H9 (cell line): ENCODE measurements at regions not wholly inside any gene's neighbourhood (a gene's known extent, or its start where the extent isn't known, plus 50 kb on each side); places are given as distances from the start of the nearest gene placed in this dataset.

ENCODE experiments used
- DNase-seq: peaks from one replicate; pipeline ENCODE4 v3.0.0-alpha.2; 2017
- H2AFZ ChIP-seq: one replicate; pipeline ENCODE4 v1.6.1; 2013; ENCODE audit warnings: mild to moderate bottlenecking, low read length, control low read depth, moderate library complexity
- H2AK5ac ChIP-seq: 2 replicates; pipeline ENCODE4 v1.6.1; 2013; ENCODE audit warnings: low read length, control low read depth, mixed read lengths; ENCODE audit not compliant: insufficient read length
- H2BK120ac ChIP-seq: one replicate; pipeline ENCODE4 v1.6.1; 2013; ENCODE audit warnings: low read depth, mild to moderate bottlenecking, low read length, control low read depth, inconsistent platforms; ENCODE audit not compliant: poor library complexity, severe bottlenecking
- H2BK12ac ChIP-seq: 2 replicates; pipeline ENCODE4 v1.6.1; 2013; ENCODE audit warnings: low read length, control low read depth, mixed read lengths, low read depth; ENCODE audit not compliant: insufficient read length
- H2BK15ac ChIP-seq: 2 replicates; pipeline ENCODE4 v1.6.1; 2013; ENCODE audit warnings: low read depth, low read length, control low read depth
- H2BK20ac ChIP-seq: one replicate; pipeline ENCODE4 v1.6.1; 2013; ENCODE audit warnings: low read depth, mild to moderate bottlenecking, low read length, control low read depth, inconsistent platforms; ENCODE audit not compliant: poor library complexity, severe bottlenecking
- H2BK5ac ChIP-seq: 2 replicates; pipeline ENCODE4 v1.6.1; 2013; ENCODE audit warnings: low read length, control low read depth, mixed read lengths; ENCODE audit not compliant: insufficient read length
- H3K14ac ChIP-seq: 2 replicates; pipeline ENCODE4 v1.6.1; 2013; ENCODE audit warnings: low read length, control low read depth; ENCODE audit not compliant: insufficient read depth
- H3K18ac ChIP-seq: 2 replicates; pipeline ENCODE4 v1.6.1; 2013; ENCODE audit warnings: low read depth, mild to moderate bottlenecking, mixed read lengths, low read length, control low read depth; ENCODE audit not compliant: insufficient read length
- H3K23ac ChIP-seq: 2 replicates; pipeline ENCODE4 v1.6.1; 2013; ENCODE audit warnings: low read length, control low read depth, mixed read lengths, low read depth; ENCODE audit not compliant: insufficient read length
- H3K23me2 ChIP-seq: 2 replicates; pipeline ENCODE4 v1.6.1; 2013; ENCODE audit warnings: low read depth, mild to moderate bottlenecking, mixed read lengths, low read length, control low read depth; ENCODE audit not compliant: insufficient read length, poor library complexity, severe bottlenecking
- H3K27ac ChIP-seq: 2 replicates; pipeline ENCODE4 v1.5.1; 2013; ENCODE audit warnings: low read length, control low read depth, mixed read lengths, low read depth; ENCODE audit not compliant: insufficient read length
- H3K27me3 ChIP-seq: 2 replicates; pipeline ENCODE4 v1.6.1; 2013; ENCODE audit warnings: low read length, control low read depth, inconsistent platforms; ENCODE audit not compliant: insufficient read depth
- H3K4ac ChIP-seq: 2 replicates; pipeline ENCODE4 v1.6.1; 2013; ENCODE audit warnings: low read depth, mild to moderate bottlenecking, control low read depth, inconsistent platforms, low read length, moderate library complexity
- H3K4me1 ChIP-seq: 2 replicates; pipeline ENCODE4 v1.6.1; 2013; ENCODE audit warnings: low read length, control low read depth, inconsistent platforms; ENCODE audit not compliant: insufficient read depth
- H3K4me2 ChIP-seq: 2 replicates; pipeline ENCODE4 v1.6.1; 2013; ENCODE audit warnings: low read length, control low read depth, mixed read lengths; ENCODE audit not compliant: insufficient read length, insufficient read depth
- H3K56ac ChIP-seq: 2 replicates; pipeline ENCODE4 v1.6.1; 2013; ENCODE audit warnings: low read depth, mild to moderate bottlenecking, mixed read lengths, low read length, control low read depth; ENCODE audit not compliant: insufficient read length
- H3K79me1 ChIP-seq: 2 replicates; pipeline ENCODE4 v1.6.1; 2013; ENCODE audit warnings: low read depth, mild to moderate bottlenecking, moderate library complexity, low read length, control low read depth, inconsistent platforms; ENCODE audit not compliant: insufficient read depth, poor library complexity, severe bottlenecking
- H3K79me2 ChIP-seq: 2 replicates; pipeline ENCODE4 v1.6.1; 2013; ENCODE audit warnings: low read length, control low read depth, inconsistent platforms; ENCODE audit not compliant: insufficient read depth
- H3K9ac ChIP-seq: 2 replicates; pipeline ENCODE4 v1.6.1; 2013; ENCODE audit warnings: low read length, control low read depth, mixed read lengths; ENCODE audit not compliant: insufficient read length; ENCODE audit errors: extremely low read depth
- H3K9me3 ChIP-seq: one replicate; pipeline ENCODE4 v1.6.1; 2013; ENCODE audit warnings: low read depth, low read length, inconsistent platforms; ENCODE audit not compliant: control insufficient read depth
- H3T11ph ChIP-seq: one replicate; pipeline ENCODE4 v1.6.1; 2013; ENCODE audit warnings: mild to moderate bottlenecking, low read length, control low read depth, inconsistent platforms
- H4K20me1 ChIP-seq: one replicate; pipeline ENCODE4 v1.6.1; 2013; ENCODE audit not compliant: control insufficient read depth, insufficient read length, insufficient read depth
- H4K5ac ChIP-seq: 2 replicates; pipeline ENCODE4 v1.6.1; 2013; ENCODE audit warnings: low read depth, mild to moderate bottlenecking, mixed read lengths, low read length, control low read depth; ENCODE audit not compliant: insufficient read length
- H4K8ac ChIP-seq: replicated peaks from 2 replicates; pipeline ENCODE4 v1.6.1; 2013; ENCODE audit warnings: low read length, control low read depth, mixed read lengths, low read depth; ENCODE audit not compliant: insufficient read length
- H4K91ac ChIP-seq: 2 replicates; pipeline ENCODE4 v1.6.1; 2013; ENCODE audit warnings: low read depth, mild to moderate bottlenecking, moderate library complexity, mixed read lengths, low read length, control low read depth; ENCODE audit not compliant: insufficient read length
- H3K27ac Mint-ChIP-seq, 3 experiments: 2 replicates in 2 of 3; 3 replicates in 1 of 3; pipeline ENCODE4 v1.8.0; 2020 to 2021; ENCODE audit warnings: mixed read lengths in 3 of 3, mild to moderate bottlenecking in 1 of 3, moderate library complexity in 1 of 3
- H3K27me3 Mint-ChIP-seq: 2 replicates; pipeline ENCODE4 v1.8.0; 2021; ENCODE audit warnings: low read depth, mild to moderate bottlenecking, moderate library complexity, mixed read lengths
- H3K36me3 Mint-ChIP-seq, 3 experiments: 2 replicates in 2 of 3; 3 replicates in 1 of 3; pipeline ENCODE4 v1.8.0; 2020 to 2021; ENCODE audit warnings: low read depth in 3 of 3, mixed read lengths in 3 of 3; ENCODE audit not compliant: insufficient read depth in 1 of 3
- H3K4me1 Mint-ChIP-seq, 2 experiments: 2 replicates each; pipeline ENCODE4 v1.8.0; 2020; ENCODE audit warnings: mixed read lengths in 2 of 2
- H3K4me3 Mint-ChIP-seq, 2 experiments: 2 replicates in 1 of 2; 3 replicates in 1 of 2; pipeline ENCODE4 v1.8.0; 2020 to 2021; ENCODE audit warnings: mild to moderate bottlenecking in 2 of 2, mixed read lengths in 2 of 2, moderate library complexity in 1 of 2
- H3K9me3 Mint-ChIP-seq, 2 experiments: 2 replicates in 1 of 2; 3 replicates in 1 of 2; pipeline ENCODE4 v1.8.0; 2020; ENCODE audit warnings: mild to moderate bottlenecking in 2 of 2, mixed read lengths in 2 of 2, moderate library complexity in 1 of 2
- CTCF ChIP-seq: fragments of 200-600 bp; sonication (generic); conservative IDR thresholded peaks from 3 replicates; pipeline ENCODE4 v1.8.0; 2021; ENCODE audit warnings: antibody characterized with exemption, mild to moderate bottlenecking

- H3K23ac ChIP-seq: no peak overlapping the region
- no peak overlapping the region for H2AFZ ChIP-seq
- no peak for TF ChIP-seq CTCF
- H3K4me2 ChIP-seq: no peak overlapping the region
- H3K4ac ChIP-seq: no peak overlapping the region
- Mint-ChIP-seq H3K4me3 (no peak overlapping the region), H3K36me3 (peaks cover 11 to 37% (median 14%) of the 10 kb centered on the region in 3 experiments), H3K27ac (no peak overlapping the region), H3K4me1 (no peaks in the 10 kb centered on the region), H3K27me3 (no peaks in the 10 kb centered on the region), H3K9me3 (peaks cover 36 to 39% of the 10 kb centered on the region in 2 experiments)
- H2BK12ac ChIP-seq: no peak overlapping the region
- H2BK20ac ChIP-seq: no peak overlapping the region
- peaks cover 2% of the 10 kb centered on the region for H4K20me1 ChIP-seq
- H3K56ac ChIP-seq: no peak overlapping the region
- no peak overlapping the region for H3K14ac ChIP-seq
- H3K9ac ChIP-seq: no peak overlapping the region
- H2BK120ac ChIP-seq: no peak overlapping the region
- no peaks in the 10 kb centered on the region for H3K23me2 ChIP-seq
- H2BK5ac ChIP-seq: no peak overlapping the region
- no peak overlapping the region for H4K8ac ChIP-seq
- H3K27ac ChIP-seq: no peak overlapping the region
- H3K27me3 ChIP-seq: no peaks in the 10 kb centered on the region
- H3K18ac ChIP-seq: no peak overlapping the region
- H2AK5ac ChIP-seq: no peak overlapping the region
- H3T11ph ChIP-seq: no peak overlapping the region
- no peaks in the 10 kb centered on the region for H3K79me2 ChIP-seq
- no peaks in the 10 kb centered on the region for H3K79me1 ChIP-seq
- no peak for DNase-seq
- H4K5ac ChIP-seq: no peak overlapping the region
- no peak overlapping the region for H2BK15ac ChIP-seq
- peaks cover 6% of the 10 kb centered on the region for H3K9me3 ChIP-seq
- H3K4me1 ChIP-seq: no peaks in the 10 kb centered on the region
- no peak overlapping the region for H4K91ac ChIP-seq
These were observed 134.9 kb downstream of the EFHB start for GRCh38 chr3:19799115-19799514.
